ENCODE measurements at regions not wholly inside any gene's neighbourhood (a gene's known extent, or its start where the extent isn't known, plus 50 kb on each side); places are given as distances from the start of the nearest gene placed in this dataset.

DNA sequence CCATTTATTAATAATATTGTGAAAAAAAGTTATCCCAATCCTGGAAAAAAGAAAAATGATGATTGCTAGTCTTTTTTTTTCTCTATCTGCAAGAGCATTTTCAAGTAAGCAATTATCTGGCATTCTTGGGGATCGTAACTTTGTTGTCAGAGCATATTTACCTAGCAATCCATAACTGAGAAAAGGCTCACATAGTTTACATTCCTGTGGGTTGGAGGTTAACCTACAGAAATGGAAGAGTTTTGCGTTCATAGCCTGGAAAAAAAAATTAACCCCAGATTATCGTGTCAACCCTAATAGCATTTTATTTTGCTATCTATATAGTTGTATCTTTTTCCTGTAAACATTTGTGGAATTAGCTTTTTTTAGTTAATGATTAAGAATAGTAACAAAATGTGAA lies 292.3 kb downstream of the DAD1 start:
- TF ChIP-seq, protein P1, sequence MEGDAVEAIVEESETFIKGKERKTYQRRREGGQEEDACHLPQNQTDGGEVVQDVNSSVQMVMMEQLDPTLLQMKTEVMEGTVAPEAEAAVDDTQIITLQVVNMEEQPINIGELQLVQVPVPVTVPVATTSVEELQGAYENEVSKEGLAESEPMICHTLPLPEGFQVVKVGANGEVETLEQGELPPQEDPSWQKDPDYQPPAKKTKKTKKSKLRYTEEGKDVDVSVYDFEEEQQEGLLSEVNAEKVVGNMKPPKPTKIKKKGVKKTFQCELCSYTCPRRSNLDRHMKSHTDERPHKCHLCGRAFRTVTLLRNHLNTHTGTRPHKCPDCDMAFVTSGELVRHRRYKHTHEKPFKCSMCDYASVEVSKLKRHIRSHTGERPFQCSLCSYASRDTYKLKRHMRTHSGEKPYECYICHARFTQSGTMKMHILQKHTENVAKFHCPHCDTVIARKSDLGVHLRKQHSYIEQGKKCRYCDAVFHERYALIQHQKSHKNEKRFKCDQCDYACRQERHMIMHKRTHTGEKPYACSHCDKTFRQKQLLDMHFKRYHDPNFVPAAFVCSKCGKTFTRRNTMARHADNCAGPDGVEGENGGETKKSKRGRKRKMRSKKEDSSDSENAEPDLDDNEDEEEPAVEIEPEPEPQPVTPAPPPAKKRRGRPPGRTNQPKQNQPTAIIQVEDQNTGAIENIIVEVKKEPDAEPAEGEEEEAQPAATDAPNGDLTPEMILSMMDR (conservative IDR thresholded peaks at IDR 0.05; ENCODE audit: low read depth, low read length), result no peak
- TF ChIP-seq EZH2 (IDR thresholded peaks at IDR 0.05; ENCODE audit: low read length, unreplicated experiment) (no peak), EZH2phosphoT487 (IDR thresholded peaks at IDR 0.05; ENCODE audit: borderline replicate concordance, low read length) (no peak)
